SH-SY5Y (cell line): ENCODE measurements at regions not wholly inside any gene's neighbourhood (a gene's known extent, or its start where the extent isn't known, plus 50 kb on each side); places are given as distances from the start of the nearest gene placed in this dataset.

Experiments used
- GATA2 ChIP-seq: IDR thresholded peaks from 2 replicates; pipeline ENCODE4 v1.6.1; 2011; ENCODE audit warnings: mild to moderate bottlenecking, low read depth, low read length
- GATA3 ChIP-seq: IDR thresholded peaks from 2 replicates; pipeline ENCODE4 v1.6.1; 2011; ENCODE audit warnings: low read depth, mild to moderate bottlenecking, low read length, moderate library complexity

- TF ChIP-seq GATA3 (no peak), GATA2 (no peak)
Measured at GRCh38 chr2:146547236-146547635, 1297.6 kb upstream of the ACVR2A start.

DNA sequence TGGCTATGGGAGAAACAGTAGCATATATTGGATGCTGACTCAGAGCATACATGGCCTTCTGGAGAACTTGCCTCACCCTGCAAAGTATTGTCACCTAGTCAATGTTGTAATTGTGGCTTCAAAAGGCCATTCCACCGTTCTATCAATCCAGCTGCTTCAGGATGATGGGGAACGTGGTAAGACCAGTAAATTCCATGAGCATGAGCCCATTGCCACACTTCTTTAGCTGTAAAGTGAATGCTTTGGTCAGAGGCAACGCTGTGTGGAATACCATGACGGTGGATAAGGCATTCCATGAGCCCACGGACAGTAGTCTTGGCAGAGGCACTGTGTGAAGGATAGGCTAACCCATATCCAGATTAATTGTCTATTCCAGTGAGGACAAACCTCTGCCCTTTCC is 1300.1 kb upstream of the ACVR2A start:
- no peak for TF ChIP-seq GATA3
- TF ChIP-seq GATA2, result no peak

DNA sequence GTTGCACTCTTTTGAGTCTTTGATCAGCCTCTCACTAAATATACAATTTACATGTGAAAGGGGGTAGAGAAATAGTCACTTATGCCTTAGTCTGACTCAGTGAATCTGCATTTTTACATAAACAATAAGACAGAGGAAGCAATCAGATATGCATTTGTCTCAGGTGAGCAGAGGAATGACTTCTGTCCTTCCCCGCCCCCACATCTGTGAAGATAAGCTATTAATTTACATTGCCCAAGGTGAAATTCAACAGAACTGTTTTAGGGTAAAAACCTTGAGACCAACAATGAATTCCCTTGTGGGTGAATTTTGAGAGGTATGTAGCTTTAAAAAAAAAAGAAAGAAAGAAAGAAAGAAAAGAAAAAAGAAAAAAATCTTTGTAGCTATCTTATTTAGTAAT is 1302.9 kb upstream of the ACVR2A start:
- TF ChIP-seq GATA3, result no peak
- no peak for TF ChIP-seq GATA2

GRCh38 chr2:146540271-146540932 is 1304.4 kb upstream of the ACVR2A start:
- no peak for TF ChIP-seq GATA3
- no peak for TF ChIP-seq GATA2

- no peak for TF ChIP-seq GATA2
- no peak for TF ChIP-seq GATA3
Measured at GRCh38 chr2:146537477-146537876, 1307.4 kb upstream of the ACVR2A start.

DNA sequence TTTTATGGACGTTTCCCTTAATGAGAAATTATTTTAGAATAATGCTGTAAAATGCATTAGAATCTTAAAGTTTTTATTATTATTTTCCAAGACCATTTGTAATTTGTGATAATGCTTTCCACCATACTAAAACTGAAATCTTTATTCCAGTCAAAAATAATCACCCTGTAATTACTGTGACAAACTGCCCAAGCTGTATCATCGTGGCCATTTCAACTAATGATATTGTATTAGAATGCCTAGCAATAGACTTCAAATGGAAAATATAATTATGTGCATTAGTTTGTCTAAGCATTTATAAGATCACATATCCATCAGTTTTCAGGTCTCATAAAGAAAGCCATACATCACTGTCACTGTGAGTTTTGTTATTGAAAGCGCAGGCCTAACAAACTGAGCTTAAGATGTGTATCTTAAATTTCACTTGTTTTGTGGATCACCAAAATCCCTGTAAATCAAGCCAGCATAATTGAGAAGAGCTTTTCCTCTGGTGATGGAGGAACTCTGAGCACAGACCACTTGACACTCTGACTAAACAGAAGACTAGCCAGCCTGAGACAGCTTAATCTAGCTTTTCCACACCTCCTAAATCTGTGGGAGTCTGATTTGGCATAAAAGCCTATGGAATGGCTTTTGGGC is 1312.2 kb upstream of the ACVR2A start:
- no peak for TF ChIP-seq GATA3
- no peak for TF ChIP-seq GATA2

GRCh38 chr2:146532009-146532408 is 1312.8 kb upstream of the ACVR2A start:
- TF ChIP-seq GATA3 (no peak), GATA2 (no peak)

- no peak for TF ChIP-seq GATA2
- TF ChIP-seq GATA3, result no peak
Measured at GRCh38 chr2:146530886-146531285, 1313.9 kb upstream of the ACVR2A start.

GRCh38 chr2:146527166-146527565 is 1317.7 kb upstream of the ACVR2A start:
- TF ChIP-seq GATA2, result no peak
- TF ChIP-seq GATA3, result no peak

GRCh38 chr2:146523196-146523595 is 1321.6 kb upstream of the ACVR2A start:
- TF ChIP-seq GATA2 (no peak), GATA3 (no peak)

GRCh38 chr2:146506851-146507250 is 1338.0 kb upstream of the ACVR2A start:
- no peak for TF ChIP-seq GATA2
- TF ChIP-seq GATA3, result no peak

GRCh38 chr2:146503366-146503765 is 1341.5 kb upstream of the ACVR2A start:
- TF ChIP-seq GATA2 (no peak), GATA3 (no peak)

- no peak for TF ChIP-seq GATA3
- no peak for TF ChIP-seq GATA2
Measured at GRCh38 chr2:146496248-146496647, 1348.6 kb upstream of the ACVR2A start.

- no peak for TF ChIP-seq GATA2
- TF ChIP-seq GATA3, result no peak
Measured at GRCh38 chr2:146489386-146489785, 1355.4 kb upstream of the ACVR2A start.

DNA sequence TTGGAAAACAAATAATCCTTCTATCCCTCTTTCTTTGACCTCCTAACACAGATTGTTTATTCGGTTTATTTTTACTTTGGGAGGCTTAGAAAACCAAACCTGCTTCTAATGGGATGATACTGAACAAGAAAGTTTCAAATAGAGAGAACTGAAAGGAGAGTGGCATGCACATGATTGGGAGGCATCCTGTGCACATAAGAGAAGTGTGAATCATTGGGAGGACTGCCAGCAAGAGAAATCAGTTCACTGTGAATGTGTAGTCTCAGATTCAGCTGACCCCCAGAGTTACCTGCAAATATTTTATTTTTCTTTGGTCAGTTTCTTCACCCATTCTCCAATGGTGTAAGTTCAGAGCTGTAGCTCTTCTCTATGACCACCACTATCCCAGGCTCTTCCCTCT is 1363.2 kb upstream of the ACVR2A start:
- TF ChIP-seq GATA3 (no peak), GATA2 (no peak)
